Ishikawa (cell line): ENCODE measurements at regions not wholly inside any gene's neighbourhood (a gene's known extent, or its start where the extent isn't known, plus 50 kb on each side); places are given as distances from the start of the nearest gene placed in this dataset.

ENCODE experiments used
- CEBPB ChIP-seq: IDR thresholded peaks from 2 replicates; pipeline ENCODE4 v1.6.1; 2012
- CREB1 ChIP-seq: IDR thresholded peaks from 2 replicates; pipeline ENCODE4 v1.6.1; 2012; ENCODE audit warnings: low read depth
- EGR1 ChIP-seq: IDR thresholded peaks from 2 replicates; pipeline ENCODE4 v1.6.1; 2012
- EP300 ChIP-seq: IDR thresholded peaks from 2 replicates; pipeline ENCODE4 v1.6.1; 2012; ENCODE audit warnings: borderline replicate concordance
- FOXM1 ChIP-seq: IDR thresholded peaks from 2 replicates; pipeline ENCODE4 v1.6.1; 2012; ENCODE audit warnings: low read depth, borderline replicate concordance
- NFIC ChIP-seq: IDR thresholded peaks from 2 replicates; pipeline ENCODE4 v1.6.1; 2012
- RAD21 ChIP-seq: IDR thresholded peaks from 2 replicates; pipeline ENCODE4 v1.6.1; 2012; ENCODE audit warnings: low read depth
- TAF1 ChIP-seq: IDR thresholded peaks from 2 replicates; pipeline ENCODE4 v1.6.1; 2012; ENCODE audit warnings: low read depth, mild to moderate bottlenecking
- TCF12 ChIP-seq: IDR thresholded peaks from 2 replicates; pipeline ENCODE4 v1.6.1; 2012; ENCODE audit warnings: low read depth
- TEAD4 ChIP-seq: IDR thresholded peaks from 2 replicates; pipeline ENCODE4 v1.6.1; 2012
- YY1 ChIP-seq: IDR thresholded peaks from 2 replicates; pipeline ENCODE4 v1.6.1; 2012; ENCODE audit warnings: low read depth
- ZBTB7A ChIP-seq: IDR thresholded peaks from 2 replicates; pipeline ENCODE4 v1.6.1; 2012; ENCODE audit warnings: low read depth
- TF ChIP-seq, protein P1 (sequence below): IDR thresholded peaks from 2 replicates; pipeline ENCODE4 v1.6.1; 2012
- TF ChIP-seq, protein P2 (sequence below): IDR thresholded peaks from 2 replicates; pipeline ENCODE4 v1.6.1; 2012; ENCODE audit warnings: low read depth, mild to moderate bottlenecking
- TF ChIP-seq, protein P3 (sequence below): IDR thresholded peaks from 2 replicates; pipeline ENCODE4 v1.6.1; 2012

DNA sequence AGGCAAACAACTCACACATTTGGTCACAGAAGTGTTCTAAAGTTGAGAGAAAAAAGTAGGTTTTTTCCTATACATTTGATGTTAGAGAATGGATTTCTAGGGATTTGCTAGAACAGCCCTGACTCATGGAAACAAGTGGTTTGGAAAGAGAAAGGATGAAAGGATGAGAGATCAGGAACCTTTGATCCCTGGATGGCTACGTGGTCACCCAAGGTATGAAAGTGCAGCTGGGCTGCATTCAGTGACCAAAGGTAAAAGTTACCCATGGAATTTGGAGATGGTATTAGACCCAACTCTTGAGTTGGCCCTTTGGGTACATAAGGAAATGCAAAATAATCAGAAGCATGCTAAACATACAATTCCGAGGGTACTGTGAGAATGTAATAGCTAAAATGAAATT is 61.3 kb upstream of the SPIN1 start:
- TF ChIP-seq FOXM1, result no peak
- TF ChIP-seq, protein P1, sequence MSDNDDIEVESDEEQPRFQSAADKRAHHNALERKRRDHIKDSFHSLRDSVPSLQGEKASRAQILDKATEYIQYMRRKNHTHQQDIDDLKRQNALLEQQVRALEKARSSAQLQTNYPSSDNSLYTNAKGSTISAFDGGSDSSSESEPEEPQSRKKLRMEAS, result no peak
- TF ChIP-seq, protein P2, sequence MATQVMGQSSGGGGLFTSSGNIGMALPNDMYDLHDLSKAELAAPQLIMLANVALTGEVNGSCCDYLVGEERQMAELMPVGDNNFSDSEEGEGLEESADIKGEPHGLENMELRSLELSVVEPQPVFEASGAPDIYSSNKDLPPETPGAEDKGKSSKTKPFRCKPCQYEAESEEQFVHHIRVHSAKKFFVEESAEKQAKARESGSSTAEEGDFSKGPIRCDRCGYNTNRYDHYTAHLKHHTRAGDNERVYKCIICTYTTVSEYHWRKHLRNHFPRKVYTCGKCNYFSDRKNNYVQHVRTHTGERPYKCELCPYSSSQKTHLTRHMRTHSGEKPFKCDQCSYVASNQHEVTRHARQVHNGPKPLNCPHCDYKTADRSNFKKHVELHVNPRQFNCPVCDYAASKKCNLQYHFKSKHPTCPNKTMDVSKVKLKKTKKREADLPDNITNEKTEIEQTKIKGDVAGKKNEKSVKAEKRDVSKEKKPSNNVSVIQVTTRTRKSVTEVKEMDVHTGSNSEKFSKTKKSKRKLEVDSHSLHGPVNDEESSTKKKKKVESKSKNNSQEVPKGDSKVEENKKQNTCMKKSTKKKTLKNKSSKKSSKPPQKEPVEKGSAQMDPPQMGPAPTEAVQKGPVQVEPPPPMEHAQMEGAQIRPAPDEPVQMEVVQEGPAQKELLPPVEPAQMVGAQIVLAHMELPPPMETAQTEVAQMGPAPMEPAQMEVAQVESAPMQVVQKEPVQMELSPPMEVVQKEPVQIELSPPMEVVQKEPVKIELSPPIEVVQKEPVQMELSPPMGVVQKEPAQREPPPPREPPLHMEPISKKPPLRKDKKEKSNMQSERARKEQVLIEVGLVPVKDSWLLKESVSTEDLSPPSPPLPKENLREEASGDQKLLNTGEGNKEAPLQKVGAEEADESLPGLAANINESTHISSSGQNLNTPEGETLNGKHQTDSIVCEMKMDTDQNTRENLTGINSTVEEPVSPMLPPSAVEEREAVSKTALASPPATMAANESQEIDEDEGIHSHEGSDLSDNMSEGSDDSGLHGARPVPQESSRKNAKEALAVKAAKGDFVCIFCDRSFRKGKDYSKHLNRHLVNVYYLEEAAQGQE, result no peak
- TF ChIP-seq CREB1, result no peak
- TF ChIP-seq TAF1, result no peak
- no peak for TF ChIP-seq RAD21
- TF ChIP-seq EGR1, result no peak
- no peak for TF ChIP-seq TEAD4
- no peak for TF ChIP-seq EP300
- TF ChIP-seq CEBPB, result no peak

DNA sequence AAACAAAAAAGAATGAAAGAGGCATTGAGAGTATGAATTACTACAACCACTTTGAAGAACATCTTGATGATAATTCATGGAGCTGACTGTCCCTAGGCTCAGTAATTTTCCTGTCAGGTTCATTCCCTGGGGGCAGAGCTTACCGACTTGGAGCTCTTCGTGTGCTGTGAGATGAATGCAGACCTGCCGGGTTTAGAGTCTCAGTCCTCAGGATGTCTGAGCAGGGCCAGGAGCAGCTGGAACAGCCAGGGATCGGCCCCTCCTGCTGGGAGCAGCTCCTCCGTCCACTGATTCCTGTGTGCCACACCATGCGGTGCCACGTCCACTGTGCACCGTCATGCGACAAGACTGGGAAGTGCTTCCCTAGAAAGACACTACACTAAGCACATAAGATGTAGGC is 62.2 kb upstream of the SPIN1 start:
- TF ChIP-seq EP300 (no peak), YY1 (no peak), CREB1 (no peak), TCF12 (no peak), TEAD4 (no peak), FOXM1 (no peak), CEBPB (no peak), ZBTB7A (no peak)
- TF ChIP-seq, protein P1, result no peak
- TF ChIP-seq, protein P3, sequence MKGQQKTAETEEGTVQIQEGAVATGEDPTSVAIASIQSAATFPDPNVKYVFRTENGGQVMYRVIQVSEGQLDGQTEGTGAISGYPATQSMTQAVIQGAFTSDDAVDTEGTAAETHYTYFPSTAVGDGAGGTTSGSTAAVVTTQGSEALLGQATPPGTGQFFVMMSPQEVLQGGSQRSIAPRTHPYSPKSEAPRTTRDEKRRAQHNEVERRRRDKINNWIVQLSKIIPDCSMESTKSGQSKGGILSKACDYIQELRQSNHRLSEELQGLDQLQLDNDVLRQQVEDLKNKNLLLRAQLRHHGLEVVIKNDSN, result no peak
- TF ChIP-seq, protein P2, result no peak

DNA sequence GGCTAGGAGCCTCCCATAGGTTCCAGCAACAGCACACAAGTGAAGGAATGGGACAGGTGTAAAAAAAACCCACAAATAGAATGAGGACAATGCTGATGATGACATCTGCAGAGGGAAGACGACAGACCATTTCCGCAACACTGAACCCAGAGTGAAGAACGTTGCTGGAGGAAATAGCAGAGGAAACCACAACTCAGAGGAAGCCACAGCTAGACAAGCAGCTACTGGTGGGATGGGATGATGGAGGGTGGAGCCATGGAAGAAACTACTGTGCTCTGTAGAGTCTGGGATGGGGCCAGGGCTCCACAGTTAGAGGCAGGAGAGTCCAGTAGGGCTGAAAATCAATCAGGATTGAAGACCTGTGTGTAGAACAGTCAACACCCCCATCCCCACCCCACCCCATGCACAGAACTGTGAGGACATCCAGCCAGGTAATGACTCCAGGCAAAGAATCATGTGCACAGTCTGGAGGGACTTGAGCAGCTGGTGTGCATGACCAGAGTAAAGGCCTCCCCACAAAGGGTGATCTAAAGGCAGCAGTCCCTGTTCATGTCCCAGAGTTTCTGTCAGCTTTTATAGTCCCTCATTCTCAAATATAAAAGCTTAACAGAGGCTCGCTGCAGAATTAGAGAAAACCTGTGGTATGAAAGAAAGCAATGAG is 65.2 kb upstream of the SPIN1 start:
- TF ChIP-seq, protein P3, result no peak
- TF ChIP-seq TCF12 (no peak), EGR1 (no peak), ZBTB7A (no peak), EP300 (no peak), CREB1 (no peak), YY1 (no peak), TAF1 (no peak), TEAD4 (no peak), CEBPB (no peak), FOXM1 (no peak), RAD21 (no peak), NFIC (no peak)
- TF ChIP-seq, protein P2, result no peak
- TF ChIP-seq, protein P1, result no peak

DNA sequence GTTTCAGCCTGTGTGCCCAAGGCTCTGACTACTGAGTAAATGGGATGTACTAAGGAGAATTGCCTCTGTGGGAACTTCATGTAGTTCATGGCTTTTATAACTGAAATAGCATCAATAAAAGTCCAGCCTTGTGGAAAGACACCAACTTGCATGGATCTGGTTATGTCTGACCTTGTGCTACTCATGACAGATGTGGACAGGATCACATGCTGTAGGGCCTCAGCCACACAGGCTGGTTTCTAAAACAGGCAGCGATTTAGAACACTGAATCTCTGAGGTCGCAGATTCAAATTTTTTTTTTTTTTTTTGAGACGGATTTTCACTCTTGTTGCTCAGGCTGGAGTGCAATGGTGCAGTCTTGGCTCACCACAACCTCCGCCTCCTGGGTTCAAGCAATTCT is 66.5 kb upstream of the SPIN1 start:
- TF ChIP-seq, protein P3, result no peak
- TF ChIP-seq TEAD4, result no peak
- TF ChIP-seq, protein P1, result no peak
- no peak for TF ChIP-seq EP300
- no peak for TF ChIP-seq ZBTB7A
- no peak for TF ChIP-seq YY1
- TF ChIP-seq FOXM1, result no peak
- TF ChIP-seq, protein P2, result no peak
- no peak for TF ChIP-seq TCF12
- no peak for TF ChIP-seq EGR1
- TF ChIP-seq CREB1, result no peak
- TF ChIP-seq CEBPB, result no peak
- TF ChIP-seq TAF1, result no peak
- no peak for TF ChIP-seq NFIC
